WERI-Rb-1 (cell line): ENCODE measurements at regions not wholly inside any gene's neighbourhood (a gene's known extent, or its start where the extent isn't known, plus 50 kb on each side); places are given as distances from the start of the nearest gene placed in this dataset.

Experiments
- DNase-seq: peaks from one replicate; pipeline ENCODE4 v3.0.0-alpha.2; 2020
- H3K27ac ChIP-seq: fragments of 250-450 bp; sonication (Bioruptor Pico); 2 replicates; pipeline ENCODE4 v1.5.1; 2020; ENCODE audit warnings: mild to moderate bottlenecking, moderate library complexity
- H3K27me3 ChIP-seq: fragments of 250-450 bp; sonication (Bioruptor Pico); 2 replicates; pipeline ENCODE4 v1.5.1; 2021; ENCODE audit warnings: mild to moderate bottlenecking, low read depth, moderate library complexity; ENCODE audit not compliant: insufficient read depth, severe bottlenecking
- H3K36me3 ChIP-seq: fragments of 250-450 bp; sonication (Bioruptor Pico); 2 replicates; pipeline ENCODE4 v1.5.1; 2020; ENCODE audit warnings: mild to moderate bottlenecking, moderate library complexity
- H3K4me3 ChIP-seq: 2 replicates; pipeline ENCODE4 v1.5.1; 2011; ENCODE audit warnings: low read depth, mild to moderate bottlenecking, control low read depth, low read length
- H3K9me3 ChIP-seq: fragments of 250-450 bp; sonication (Bioruptor Pico); 2 replicates; pipeline ENCODE4 v1.5.1; 2021; ENCODE audit warnings: mild to moderate bottlenecking, moderate library complexity; ENCODE audit not compliant: severe bottlenecking
- TF ChIP-seq, protein P1 (sequence below): IDR thresholded peaks from 2 replicates; pipeline ENCODE4 v1.5.1; 2011; ENCODE audit warnings: low read depth, mild to moderate bottlenecking, control low read depth, inconsistent platforms, low read length

DNA sequence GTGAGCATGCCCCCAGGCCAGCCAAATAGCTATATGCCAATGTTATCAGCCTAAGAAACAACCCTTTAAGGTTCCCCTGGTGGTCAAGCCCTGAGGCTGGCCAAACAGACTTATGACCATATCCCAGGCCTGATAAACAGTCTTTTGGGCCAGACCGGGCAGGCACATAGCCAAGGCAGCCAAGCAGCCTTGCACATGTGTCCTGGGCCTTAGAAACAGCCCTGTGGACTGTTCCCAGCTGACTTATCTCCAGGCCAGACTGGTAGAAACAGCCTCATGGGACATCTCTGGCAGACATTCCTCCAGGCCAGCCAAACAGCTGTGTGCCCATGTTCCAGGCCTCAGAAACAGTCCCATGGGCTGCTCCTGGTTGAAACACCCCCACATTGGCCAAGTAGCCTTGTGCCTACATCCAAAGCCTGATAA, 295.0 kb upstream of the MGAT4C start:
- TF ChIP-seq, protein P1, sequence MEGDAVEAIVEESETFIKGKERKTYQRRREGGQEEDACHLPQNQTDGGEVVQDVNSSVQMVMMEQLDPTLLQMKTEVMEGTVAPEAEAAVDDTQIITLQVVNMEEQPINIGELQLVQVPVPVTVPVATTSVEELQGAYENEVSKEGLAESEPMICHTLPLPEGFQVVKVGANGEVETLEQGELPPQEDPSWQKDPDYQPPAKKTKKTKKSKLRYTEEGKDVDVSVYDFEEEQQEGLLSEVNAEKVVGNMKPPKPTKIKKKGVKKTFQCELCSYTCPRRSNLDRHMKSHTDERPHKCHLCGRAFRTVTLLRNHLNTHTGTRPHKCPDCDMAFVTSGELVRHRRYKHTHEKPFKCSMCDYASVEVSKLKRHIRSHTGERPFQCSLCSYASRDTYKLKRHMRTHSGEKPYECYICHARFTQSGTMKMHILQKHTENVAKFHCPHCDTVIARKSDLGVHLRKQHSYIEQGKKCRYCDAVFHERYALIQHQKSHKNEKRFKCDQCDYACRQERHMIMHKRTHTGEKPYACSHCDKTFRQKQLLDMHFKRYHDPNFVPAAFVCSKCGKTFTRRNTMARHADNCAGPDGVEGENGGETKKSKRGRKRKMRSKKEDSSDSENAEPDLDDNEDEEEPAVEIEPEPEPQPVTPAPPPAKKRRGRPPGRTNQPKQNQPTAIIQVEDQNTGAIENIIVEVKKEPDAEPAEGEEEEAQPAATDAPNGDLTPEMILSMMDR = no peak
- no peaks in the 10 kb centered on the region for H3K27me3 ChIP-seq

DNA sequence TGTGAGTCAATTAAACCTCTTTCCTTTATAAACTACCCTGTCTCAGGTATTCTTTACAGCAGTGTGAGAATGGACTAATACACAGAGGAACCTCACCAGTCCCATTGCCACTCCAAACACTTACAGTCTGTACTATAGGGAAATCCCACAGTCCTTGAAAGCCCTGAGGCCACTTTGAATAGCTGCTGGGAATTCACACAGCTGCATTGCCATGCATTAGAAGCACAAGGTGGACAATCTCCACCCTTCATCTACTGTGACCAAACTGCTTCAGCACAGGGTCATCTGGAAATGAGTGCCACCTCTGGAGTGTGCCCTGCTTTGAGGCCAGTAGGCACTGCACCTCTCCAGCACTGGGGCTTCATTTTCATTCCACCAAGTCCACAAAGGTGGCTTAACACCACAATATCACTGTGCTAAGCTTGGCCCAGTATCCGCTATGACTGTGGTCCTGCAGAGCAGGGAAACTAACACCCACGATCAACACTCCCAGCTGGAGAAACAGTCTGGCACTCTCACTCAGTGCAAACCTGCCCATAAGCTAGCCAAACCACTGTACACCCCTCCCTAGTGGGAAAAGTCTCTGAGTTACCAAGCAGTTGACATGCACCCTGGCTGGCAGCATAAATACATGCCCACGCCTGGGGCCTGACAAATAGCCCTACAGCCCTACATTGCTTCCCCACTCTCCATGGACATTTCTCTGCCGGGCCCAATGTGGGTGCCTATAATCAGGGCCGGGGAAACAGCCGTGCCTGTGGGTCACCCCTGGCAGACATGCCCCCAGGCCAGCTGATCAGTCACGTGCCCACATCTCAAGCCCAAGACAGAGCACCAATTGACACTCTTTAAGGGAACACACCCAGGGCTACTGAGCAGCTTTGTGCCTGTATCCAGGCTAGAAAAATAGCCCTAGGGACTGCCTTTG, 294.3 kb upstream of the MGAT4C start:
- H3K36me3 ChIP-seq = no peaks in the 10 kb centered on the region
- H3K4me3 ChIP-seq = no peak overlapping the region
- DNase-seq = no peak
- no peak overlapping the region for H3K27ac ChIP-seq
- TF ChIP-seq, protein P1 = no peak
- no peaks in the 10 kb centered on the region for H3K27me3 ChIP-seq
- H3K9me3 ChIP-seq = no peaks in the 10 kb centered on the region

More for the DNA sequence above, 295.0 kb upstream of the MGAT4C start:
- Histone ChIP-seq H3K4me3 (no peak overlapping the region), H3K36me3 (no peaks in the 10 kb centered on the region), H3K27ac (no peak overlapping the region), H3K9me3 (no peaks in the 10 kb centered on the region)
- no peak for DNase-seq

DNA sequence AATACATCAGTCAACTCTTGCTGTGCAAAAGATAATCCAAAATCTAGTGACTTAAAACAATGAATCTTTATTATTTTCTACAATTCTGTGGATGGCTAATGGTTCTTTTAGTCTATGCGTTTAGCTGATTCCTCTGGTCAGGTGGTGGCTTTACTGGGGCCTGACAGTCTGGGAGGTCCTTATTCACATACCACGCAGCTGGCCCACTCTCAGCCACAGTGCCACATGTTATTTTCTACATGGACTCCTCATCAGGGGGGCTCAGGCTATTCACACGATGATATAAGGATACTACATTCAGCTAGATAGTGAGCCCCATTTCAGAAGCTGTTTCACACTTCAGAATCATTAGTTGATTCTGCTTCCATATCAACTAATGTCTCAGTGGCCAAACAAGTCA, 287.5 kb upstream of the MGAT4C start:
- H3K4me3 ChIP-seq = no peak overlapping the region
- TF ChIP-seq, protein P1 = no peak
- H3K27ac ChIP-seq = no peak overlapping the region
- no peaks in the 10 kb centered on the region for H3K36me3 ChIP-seq
- no peaks in the 10 kb centered on the region for H3K9me3 ChIP-seq
- no peaks in the 10 kb centered on the region for H3K27me3 ChIP-seq
- no peak for DNase-seq

DNA sequence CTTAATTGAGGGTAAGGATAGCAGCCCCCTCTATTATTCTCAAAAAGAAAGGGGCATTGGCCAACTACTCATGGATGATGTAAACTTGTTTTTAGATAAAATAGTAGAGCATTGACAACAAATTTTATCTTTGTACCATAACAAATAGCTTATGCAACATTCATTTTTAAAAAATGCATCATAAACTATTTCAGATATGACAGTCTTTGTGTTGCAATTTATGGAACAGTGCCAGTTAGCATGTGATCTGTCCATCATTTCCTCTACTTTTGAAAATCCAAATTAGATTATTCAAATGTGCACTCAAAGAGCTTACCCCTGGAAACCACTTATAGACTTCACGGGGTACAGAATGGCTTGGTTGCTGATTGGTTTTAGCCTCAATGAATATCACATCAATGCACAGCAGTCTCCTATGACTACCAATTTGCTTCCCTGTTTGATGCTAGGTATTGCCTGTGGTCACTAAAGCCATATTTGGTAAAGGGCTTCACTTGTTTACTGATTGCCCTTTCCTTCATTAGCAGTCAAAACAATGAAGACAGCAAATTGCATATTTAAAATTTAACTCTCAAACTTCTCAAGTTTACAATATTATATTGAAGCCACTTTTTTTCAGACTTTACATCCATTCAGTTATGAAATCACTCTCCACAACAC, 274.9 kb upstream of the MGAT4C start:
- TF ChIP-seq, protein P1 = no peak
- H3K36me3 ChIP-seq = no peaks in the 10 kb centered on the region
- DNase-seq = no peak
- H3K4me3 ChIP-seq = no peak overlapping the region
- H3K27me3 ChIP-seq = no peaks in the 10 kb centered on the region
- no peak overlapping the region for H3K27ac ChIP-seq
- H3K9me3 ChIP-seq = no peaks in the 10 kb centered on the region

DNA sequence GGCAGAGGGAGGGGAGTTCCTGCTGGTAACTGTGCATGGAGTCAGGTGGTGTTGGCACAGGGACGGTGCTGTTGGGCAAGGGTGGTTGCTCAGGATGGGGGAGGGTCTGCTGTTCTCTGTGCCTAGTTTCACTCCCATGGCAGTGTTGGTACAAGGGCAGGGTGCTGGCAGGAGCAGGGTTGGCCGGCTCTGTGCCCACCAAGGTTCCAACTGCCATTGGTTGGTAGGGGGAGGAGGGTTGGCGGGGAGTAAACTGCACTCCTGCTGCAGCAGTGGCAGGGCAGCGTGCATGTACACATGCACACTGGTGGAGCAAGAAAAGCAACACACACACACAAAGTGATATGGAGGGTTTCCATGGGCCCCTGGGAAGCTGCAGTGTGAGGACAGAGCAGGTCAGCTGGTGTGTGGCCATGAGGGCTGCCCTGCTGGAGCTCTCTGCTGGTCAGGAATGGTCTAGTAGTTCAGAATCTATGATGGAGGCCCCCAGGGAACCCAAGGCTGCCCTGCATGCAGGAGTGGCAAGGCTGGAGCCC, 269.9 kb upstream of the MGAT4C start:
- Histone ChIP-seq H3K27ac (no peak overlapping the region), H3K36me3 (no peaks in the 10 kb centered on the region), H3K9me3 (no peaks in the 10 kb centered on the region), H3K27me3 (no peaks in the 10 kb centered on the region), H3K4me3 (no peak overlapping the region)
- TF ChIP-seq, protein P1 = no peak
- no peak for DNase-seq
